GM19372 (cell line): ENCODE measurements at regions not wholly inside any gene's neighbourhood (a gene's known extent, or its start where the extent isn't known, plus 50 kb on each side); places are given as distances from the start of the nearest gene placed in this dataset.
"Not testable (repeated sequence)": the region's sequence is repeated elsewhere in the genome, so short reads cannot be mapped to it uniquely, and the experiment has no call there.

ENCODE experiments used
- ATAC-seq: cut with Tn5 transposase; IDR thresholded peaks from one replicate; pipeline ENCODE4 v1.9.1; 2021; ENCODE audit warnings: mild to moderate bottlenecking, low read depth, moderate library complexity; ENCODE audit not compliant: unreplicated experiment

- ATAC-seq: no peak
These were observed 56.3 kb upstream of the SPEF2 start for GRCh38 chr5:35561396-35561795.

GRCh38 chr5:35557748-35558147 lies 59.9 kb upstream of the SPEF2 start:
- no peak for ATAC-seq

- ATAC-seq: no peak
These were observed 60.5 kb upstream of the SPEF2 start for GRCh38 chr5:35557199-35557598.

GRCh38 chr5:35554016-35554415 lies 63.6 kb upstream of the SPEF2 start:
- no peak for ATAC-seq

- no peak for ATAC-seq
These were observed 72.5 kb upstream of the SPEF2 start for GRCh38 chr5:35545190-35545589.

- ATAC-seq: no peak
These were observed 74.3 kb upstream of the SPEF2 start for GRCh38 chr5:35543408-35543807.

- no peak for ATAC-seq
These were observed 77.7 kb upstream of the SPEF2 start for GRCh38 chr5:35540002-35540401.

GRCh38 chr5:35538198-35538931 lies 79.3 kb upstream of the SPEF2 start:
- no peak for ATAC-seq

- no peak for ATAC-seq
These were observed 84.5 kb upstream of the SPEF2 start for GRCh38 chr5:35533156-35533555.

GRCh38 chr5:35531553-35531952 lies 86.1 kb upstream of the SPEF2 start:
- not testable (repeated sequence) for ATAC-seq

GRCh38 chr5:35518104-35518503 lies 99.6 kb upstream of the SPEF2 start:
- ATAC-seq: peak; percentile 99

- ATAC-seq: no peak
These were observed 101.4 kb upstream of the SPEF2 start for GRCh38 chr5:35516271-35516670.

GRCh38 chr5:35513612-35514011 lies 104.1 kb upstream of the SPEF2 start:
- no peak for ATAC-seq

GRCh38 chr5:35502206-35502605 lies 115.5 kb upstream of the SPEF2 start:
- no peak for ATAC-seq

- no peak for ATAC-seq
These were observed 128.9 kb upstream of the SPEF2 start for GRCh38 chr5:35488791-35489190.

- no peak for ATAC-seq
These were observed 129.6 kb upstream of the SPEF2 start for GRCh38 chr5:35488055-35488454.

GRCh38 chr5:35487233-35488025 lies 130.2 kb upstream of the SPEF2 start:
- no peak for ATAC-seq

GRCh38 chr5:35485487-35485886 lies 132.2 kb upstream of the SPEF2 start:
- ATAC-seq: no peak

- ATAC-seq: no peak
These were observed 133.4 kb upstream of the SPEF2 start for GRCh38 chr5:35484241-35484640.

- ATAC-seq: no peak
These were observed 133.9 kb upstream of the SPEF2 start for GRCh38 chr5:35483780-35484179.

- no peak for ATAC-seq
These were observed 134.5 kb upstream of the SPEF2 start for GRCh38 chr5:35483191-35483590.

- ATAC-seq: no peak
These were observed 135.4 kb upstream of the SPEF2 start for GRCh38 chr5:35482167-35482755.
